Central memory CD8-positive, alpha-beta T cell (primary cell): ENCODE measurements at regions not wholly inside any gene's neighbourhood (a gene's known extent, or its start where the extent isn't known, plus 50 kb on each side); places are given as distances from the start of the nearest gene placed in this dataset.

Source experiments
- ATAC-seq: fragments of 150-1000 bp; cut with Tn5 transposase; replicated peaks from 2 replicates; pipeline ENCODE4 v1.10.0; 2022; ENCODE audit warnings: mild to moderate bottlenecking, moderate FRiP score, moderate number of reproducible peaks; ENCODE audit not compliant: poor library complexity, severe bottlenecking; ENCODE audit errors: extremely low read depth
- DNase-seq, 2 donors: peaks; one replicate each; pipeline ENCODE4 v3.0.0; 2021; ENCODE audit warnings: low spot score in 2 of 2
- H3K27ac Mint-ChIP-seq: one replicate; pipeline ENCODE4 v1.8.0; 2022; ENCODE audit warnings: low read depth, mild to moderate bottlenecking, moderate library complexity, mixed read lengths
- H3K27me3 Mint-ChIP-seq: one replicate; pipeline ENCODE4 v1.8.0; 2022; ENCODE audit warnings: mixed read lengths
- H3K36me3 Mint-ChIP-seq: one replicate; pipeline ENCODE4 v1.8.0; 2022; ENCODE audit warnings: mild to moderate bottlenecking, moderate library complexity, mixed read lengths; ENCODE audit not compliant: insufficient read depth
- H3K4me1 Mint-ChIP-seq: one replicate; pipeline ENCODE4 v1.8.0; 2022; ENCODE audit warnings: mixed read lengths
- H3K4me3 Mint-ChIP-seq: one replicate; pipeline ENCODE4 v1.8.0; 2022; ENCODE audit warnings: mild to moderate bottlenecking, moderate library complexity, mixed read lengths
- H3K9me3 Mint-ChIP-seq: one replicate; pipeline ENCODE4 v1.8.0; 2022; ENCODE audit warnings: mixed read lengths

GRCh38 chr4:174144106-174144505 lies 139.4 kb downstream of the FBXO8 start:
- ATAC-seq: no peak
- H3K4me3 Mint-ChIP-seq: no peak overlapping the region
- H3K27ac Mint-ChIP-seq: no peak overlapping the region
- H3K36me3 Mint-ChIP-seq: no peaks in the 10 kb centered on the region
- DNase-seq: no peak
- no peaks in the 10 kb centered on the region for H3K9me3 Mint-ChIP-seq
- H3K4me1 Mint-ChIP-seq: no peaks in the 10 kb centered on the region
- H3K27me3 Mint-ChIP-seq: peaks cover 38% of the 10 kb centered on the region

GRCh38 chr4:174141876-174142275 lies 141.6 kb downstream of the FBXO8 start:
- ATAC-seq (no peak), DNase-seq (no peak)
- Mint-ChIP-seq H3K4me1 (no peaks in the 10 kb centered on the region), H3K36me3 (no peaks in the 10 kb centered on the region), H3K4me3 (no peak overlapping the region), H3K27ac (no peak overlapping the region), H3K27me3 (peaks cover 32% of the 10 kb centered on the region), H3K9me3 (no peaks in the 10 kb centered on the region)

GRCh38 chr4:174138616-174139015 lies 144.9 kb downstream of the FBXO8 start:
- Mint-ChIP-seq H3K9me3 (no peaks in the 10 kb centered on the region), H3K27me3 (peaks cover 9% of the 10 kb centered on the region), H3K4me1 (no peaks in the 10 kb centered on the region), H3K4me3 (no peak overlapping the region), H3K36me3 (no peaks in the 10 kb centered on the region), H3K27ac (no peak overlapping the region)
- ATAC-seq (no peak), DNase-seq (no peak)

- no peak for ATAC-seq
- Mint-ChIP-seq H3K9me3 (no peaks in the 10 kb centered on the region), H3K4me1 (no peaks in the 10 kb centered on the region), H3K36me3 (no peaks in the 10 kb centered on the region), H3K27me3 (peaks cover 9% of the 10 kb centered on the region), H3K4me3 (no peak overlapping the region), H3K27ac (no peak overlapping the region)
- no peak for DNase-seq
These were observed 145.8 kb downstream of the FBXO8 start for GRCh38 chr4:174137698-174138097.

GRCh38 chr4:174135936-174136406 lies 147.5 kb downstream of the FBXO8 start:
- H3K9me3 Mint-ChIP-seq: no peaks in the 10 kb centered on the region
- peaks cover 9% of the 10 kb centered on the region for H3K27me3 Mint-ChIP-seq
- no peaks in the 10 kb centered on the region for H3K36me3 Mint-ChIP-seq
- H3K4me3 Mint-ChIP-seq: no peak overlapping the region
- no peak overlapping the region for H3K27ac Mint-ChIP-seq
- no peak for DNase-seq
- ATAC-seq: no peak
- no peaks in the 10 kb centered on the region for H3K4me1 Mint-ChIP-seq

GRCh38 chr4:174135530-174135929 lies 147.9 kb downstream of the FBXO8 start:
- no peak overlapping the region for H3K4me3 Mint-ChIP-seq
- H3K27ac Mint-ChIP-seq: no peak overlapping the region
- peaks cover 10% of the 10 kb centered on the region for H3K27me3 Mint-ChIP-seq
- ATAC-seq (no peak), DNase-seq (no peak)
- H3K36me3 Mint-ChIP-seq: no peaks in the 10 kb centered on the region
- no peaks in the 10 kb centered on the region for H3K4me1 Mint-ChIP-seq
- H3K9me3 Mint-ChIP-seq: no peaks in the 10 kb centered on the region

- H3K9me3 Mint-ChIP-seq: no peaks in the 10 kb centered on the region
These were observed 149.1 kb downstream of the FBXO8 start for GRCh38 chr4:174134361-174134760.

GRCh38 chr4:174133551-174133950 lies 149.9 kb downstream of the FBXO8 start:
- no peaks in the 10 kb centered on the region for H3K9me3 Mint-ChIP-seq
- H3K4me1 Mint-ChIP-seq: no peaks in the 10 kb centered on the region
- ATAC-seq (no peak), DNase-seq (no peak)
- no peak overlapping the region for H3K27ac Mint-ChIP-seq
- peaks cover 15% of the 10 kb centered on the region for H3K27me3 Mint-ChIP-seq
- H3K36me3 Mint-ChIP-seq: no peaks in the 10 kb centered on the region
- H3K4me3 Mint-ChIP-seq: no peak overlapping the region

More at GRCh38 chr4:174134361-174134760, 149.1 kb downstream of the FBXO8 start:
- H3K27me3 Mint-ChIP-seq: peaks cover 16% of the 10 kb centered on the region
- H3K4me3 Mint-ChIP-seq: no peak overlapping the region
- DNase-seq (no peak), ATAC-seq (no peak)
- no peak overlapping the region for H3K27ac Mint-ChIP-seq
- no peaks in the 10 kb centered on the region for H3K4me1 Mint-ChIP-seq
- H3K36me3 Mint-ChIP-seq: no peaks in the 10 kb centered on the region

- Mint-ChIP-seq H3K9me3 (no peaks in the 10 kb centered on the region), H3K36me3 (no peaks in the 10 kb centered on the region), H3K27me3 (peaks cover 15% of the 10 kb centered on the region), H3K4me1 (no peaks in the 10 kb centered on the region), H3K27ac (no peak overlapping the region), H3K4me3 (no peak overlapping the region)
- no peak for ATAC-seq
- DNase-seq: no peak
These were observed 151.6 kb downstream of the FBXO8 start for GRCh38 chr4:174131901-174132300.

GRCh38 chr4:174122705-174123104 lies 160.8 kb downstream of the FBXO8 start:
- Mint-ChIP-seq H3K36me3 (no peaks in the 10 kb centered on the region), H3K4me3 (no peak overlapping the region), H3K9me3 (no peaks in the 10 kb centered on the region), H3K27ac (no peak overlapping the region), H3K27me3 (peaks cover 39% of the 10 kb centered on the region), H3K4me1 (peaks cover 5% of the 10 kb centered on the region)
- no peak for DNase-seq
- no peak for ATAC-seq

- no peaks in the 10 kb centered on the region for H3K36me3 Mint-ChIP-seq
- ATAC-seq (peak; percentile 36), DNase-seq (no peak)
- no peak overlapping the region for H3K27ac Mint-ChIP-seq
- peaks cover 5% of the 10 kb centered on the region for H3K4me1 Mint-ChIP-seq
- H3K27me3 Mint-ChIP-seq: peaks cover 47% of the 10 kb centered on the region
- no peak overlapping the region for H3K4me3 Mint-ChIP-seq
- no peaks in the 10 kb centered on the region for H3K9me3 Mint-ChIP-seq
These were observed 162.8 kb downstream of the FBXO8 start for GRCh38 chr4:174120446-174121295.

GRCh38 chr4:174119830-174120229 lies 163.6 kb downstream of the FBXO8 start:
- ATAC-seq (no peak), DNase-seq (no peak)
- H3K9me3 Mint-ChIP-seq: no peaks in the 10 kb centered on the region
- peaks cover 47% of the 10 kb centered on the region for H3K27me3 Mint-ChIP-seq
- H3K4me3 Mint-ChIP-seq: no peak overlapping the region
- H3K27ac Mint-ChIP-seq: no peak overlapping the region
- H3K4me1 Mint-ChIP-seq: peaks cover 5% of the 10 kb centered on the region
- no peaks in the 10 kb centered on the region for H3K36me3 Mint-ChIP-seq

- no peak for DNase-seq
- Mint-ChIP-seq H3K4me3 (no peak overlapping the region), H3K9me3 (no peaks in the 10 kb centered on the region), H3K27ac (no peak overlapping the region), H3K27me3 (peaks cover 53% of the 10 kb centered on the region), H3K36me3 (no peaks in the 10 kb centered on the region), H3K4me1 (peaks cover 5% of the 10 kb centered on the region)
- no peak for ATAC-seq
These were observed 164.4 kb downstream of the FBXO8 start for GRCh38 chr4:174119051-174119450.
